ENCODE measurements at regions not wholly inside any gene's neighbourhood (a gene's known extent, or its start where the extent isn't known, plus 50 kb on each side); places are given as distances from the start of the nearest gene placed in this dataset.

- no peak overlapping the region for H3K9ac ChIP-seq (ENCODE audit: extremely low read depth, insufficient read length, low read length)
- H2BK20ac ChIP-seq (ENCODE audit: low read depth, low read length, poor library complexity, severe bottlenecking), result no peak overlapping the region
- H3K23me2 ChIP-seq (ENCODE audit: insufficient read length, low read depth, low read length, poor library complexity, severe bottlenecking), result no peaks in the 10 kb centered on the region
- Mint-ChIP-seq H3K36me3 (ENCODE audit: insufficient read depth in 1 of 3, low read depth in 3 of 3) (peaks cover 0 to 4% (median 0%) of the 10 kb centered on the region in 3 experiments; a peak in 1 of 7 replicates), H3K27me3 (ENCODE audit: low read depth) (no peaks in the 10 kb centered on the region), H3K4me1 (peaks cover 15 to 24% of the 10 kb centered on the region in 2 experiments), H3K4me3 (no peak overlapping the region), H3K9me3 (no peaks in the 10 kb centered on the region), H3K27ac (no peak overlapping the region)
- H4K8ac ChIP-seq (replicated peaks; ENCODE audit: insufficient read length, low read depth, low read length), result no peak overlapping the region
- no peak overlapping the region for H3K14ac ChIP-seq (ENCODE audit: insufficient read depth, low read length)
- no peak overlapping the region for H3K56ac ChIP-seq (ENCODE audit: insufficient read length, low read depth, low read length)
- H3K18ac ChIP-seq (ENCODE audit: insufficient read length, low read depth, low read length), result no peak overlapping the region
- H3K4me1 ChIP-seq (ENCODE audit: insufficient read depth, low read length), result no peaks in the 10 kb centered on the region; the same call in 1 of the 2 replicates
- no peak overlapping the region for H2BK120ac ChIP-seq (ENCODE audit: low read depth, low read length, poor library complexity, severe bottlenecking)
- no peaks in the 10 kb centered on the region for H3K27me3 ChIP-seq (ENCODE audit: insufficient read depth, low read length)
- H3K79me2 ChIP-seq (ENCODE audit: insufficient read depth, low read length), result no peaks in the 10 kb centered on the region
- no peak overlapping the region for H2BK5ac ChIP-seq (ENCODE audit: insufficient read length, low read length)
- no peak overlapping the region for H2BK15ac ChIP-seq (ENCODE audit: low read depth, low read length)
- H3K79me1 ChIP-seq (ENCODE audit: insufficient read depth, low read depth, low read length, poor library complexity, severe bottlenecking), result no peaks in the 10 kb centered on the region
- DNase-seq, result no peak
- no peak for TF ChIP-seq CTCF (conservative IDR thresholded peaks at IDR 0.05)
- H4K91ac ChIP-seq (ENCODE audit: insufficient read length, low read depth, low read length), result no peak overlapping the region
- H4K20me1 ChIP-seq (ENCODE audit: control insufficient read depth, insufficient read depth, insufficient read length), result no peaks in the 10 kb centered on the region
- H4K5ac ChIP-seq (ENCODE audit: insufficient read length, low read depth, low read length), result no peak overlapping the region
- H3K9me3 ChIP-seq (ENCODE audit: control insufficient read depth, low read depth, low read length), result no peaks in the 10 kb centered on the region
- no CpG with 5 or more reads among the region's 1 CpG for WGBS (ENCODE audit: extremely low coverage, insufficient read length, low lambda C conversion rate)
- no peak overlapping the region for H2AK5ac ChIP-seq (ENCODE audit: insufficient read length, low read length)
- no peak overlapping the region for H3K4ac ChIP-seq (ENCODE audit: low read depth, low read length)
- H2AFZ ChIP-seq (ENCODE audit: low read length), result no peak overlapping the region
- H3K27ac ChIP-seq (ENCODE audit: insufficient read length, low read depth, low read length), result no peak overlapping the region
- no peak overlapping the region for H3K4me2 ChIP-seq (ENCODE audit: insufficient read depth, insufficient read length, low read length)
- no peak overlapping the region for H3T11ph ChIP-seq (ENCODE audit: low read length)
- H3K23ac ChIP-seq (ENCODE audit: insufficient read length, low read depth, low read length), result no peak overlapping the region
- no peak overlapping the region for H2BK12ac ChIP-seq (ENCODE audit: insufficient read length, low read depth, low read length)
Observed at GRCh38 chr2:180258579-180258978, 251.5 kb upstream of the CWC22 start.

All from H9 (cell line).